ENCODE measurements at regions not wholly inside any gene's neighbourhood (a gene's known extent, or its start where the extent isn't known, plus 50 kb on each side); places are given as distances from the start of the nearest gene placed in this dataset.

DNA sequence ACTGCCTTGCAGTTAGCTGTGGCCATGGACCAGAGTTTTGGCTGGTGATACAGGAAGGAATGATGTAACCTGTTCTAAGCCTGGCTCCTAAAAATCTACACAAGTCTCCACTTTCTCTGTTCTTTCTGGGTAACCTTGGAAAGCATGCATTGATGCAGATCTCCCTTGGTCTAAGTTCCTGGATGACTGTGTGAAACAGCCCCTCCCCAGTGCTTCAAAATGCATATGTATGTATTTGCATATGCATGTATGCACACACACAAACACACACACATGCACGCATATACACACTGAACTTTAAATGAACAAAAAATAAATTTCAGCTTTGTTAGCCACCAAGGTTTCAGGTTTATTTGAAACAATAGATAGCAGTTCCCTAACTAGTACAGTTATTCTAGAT lies 296.1 kb downstream of the OSR1 start:
- TF ChIP-seq MAX (IDR thresholded peaks at IDR 0.05): no peak
- TF ChIP-seq, protein P1, sequence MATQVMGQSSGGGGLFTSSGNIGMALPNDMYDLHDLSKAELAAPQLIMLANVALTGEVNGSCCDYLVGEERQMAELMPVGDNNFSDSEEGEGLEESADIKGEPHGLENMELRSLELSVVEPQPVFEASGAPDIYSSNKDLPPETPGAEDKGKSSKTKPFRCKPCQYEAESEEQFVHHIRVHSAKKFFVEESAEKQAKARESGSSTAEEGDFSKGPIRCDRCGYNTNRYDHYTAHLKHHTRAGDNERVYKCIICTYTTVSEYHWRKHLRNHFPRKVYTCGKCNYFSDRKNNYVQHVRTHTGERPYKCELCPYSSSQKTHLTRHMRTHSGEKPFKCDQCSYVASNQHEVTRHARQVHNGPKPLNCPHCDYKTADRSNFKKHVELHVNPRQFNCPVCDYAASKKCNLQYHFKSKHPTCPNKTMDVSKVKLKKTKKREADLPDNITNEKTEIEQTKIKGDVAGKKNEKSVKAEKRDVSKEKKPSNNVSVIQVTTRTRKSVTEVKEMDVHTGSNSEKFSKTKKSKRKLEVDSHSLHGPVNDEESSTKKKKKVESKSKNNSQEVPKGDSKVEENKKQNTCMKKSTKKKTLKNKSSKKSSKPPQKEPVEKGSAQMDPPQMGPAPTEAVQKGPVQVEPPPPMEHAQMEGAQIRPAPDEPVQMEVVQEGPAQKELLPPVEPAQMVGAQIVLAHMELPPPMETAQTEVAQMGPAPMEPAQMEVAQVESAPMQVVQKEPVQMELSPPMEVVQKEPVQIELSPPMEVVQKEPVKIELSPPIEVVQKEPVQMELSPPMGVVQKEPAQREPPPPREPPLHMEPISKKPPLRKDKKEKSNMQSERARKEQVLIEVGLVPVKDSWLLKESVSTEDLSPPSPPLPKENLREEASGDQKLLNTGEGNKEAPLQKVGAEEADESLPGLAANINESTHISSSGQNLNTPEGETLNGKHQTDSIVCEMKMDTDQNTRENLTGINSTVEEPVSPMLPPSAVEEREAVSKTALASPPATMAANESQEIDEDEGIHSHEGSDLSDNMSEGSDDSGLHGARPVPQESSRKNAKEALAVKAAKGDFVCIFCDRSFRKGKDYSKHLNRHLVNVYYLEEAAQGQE (IDR thresholded peaks at IDR 0.05; ENCODE audit: low read depth): no peak
- no peak for TF ChIP-seq EP300 (IDR thresholded peaks at IDR 0.05; ENCODE audit: borderline replicate concordance)
- no peak for TF ChIP-seq NFIC (IDR thresholded peaks at IDR 0.05)
- no peak for TF ChIP-seq EGR1 (IDR thresholded peaks at IDR 0.05)
- TF ChIP-seq YY1 (IDR thresholded peaks at IDR 0.05; ENCODE audit: low read depth): no peak
- no peak for TF ChIP-seq TCF12 (IDR thresholded peaks at IDR 0.05; ENCODE audit: low read depth)
